ENCODE measurements at regions not wholly inside any gene's neighbourhood (a gene's known extent, or its start where the extent isn't known, plus 50 kb on each side); places are given as distances from the start of the nearest gene placed in this dataset.

GRCh38 chr11:23496340-23496739 lies 636.1 kb upstream of the CCDC179 start:
- TF ChIP-seq CTCF (IDR thresholded peaks at IDR 0.05; ENCODE audit: low read depth, low read length, poor library complexity, severe bottlenecking), result no peak
- TF ChIP-seq EZH2phosphoT487 (IDR thresholded peaks at IDR 0.05; ENCODE audit: borderline replicate concordance, low read length), result no peak

Measured in DOHH2 (cell line).